Left renal pelvis (tissue), 4 donors: ENCODE measurements at regions not wholly inside any gene's neighbourhood (a gene's known extent, or its start where the extent isn't known, plus 50 kb on each side); places are given as distances from the start of the nearest gene placed in this dataset.
"Not testable (repeated sequence)": the region's sequence is repeated elsewhere in the genome, so short reads cannot be mapped to it uniquely, and the experiment has no call there.

Experiments
- DNase-seq, 4 donors: peaks; one replicate each; pipeline ENCODE4 v3.0.0-alpha.2; 2013; ENCODE audit warnings: low read depth in 4 of 4, low spot score in 3 of 4

DNA sequence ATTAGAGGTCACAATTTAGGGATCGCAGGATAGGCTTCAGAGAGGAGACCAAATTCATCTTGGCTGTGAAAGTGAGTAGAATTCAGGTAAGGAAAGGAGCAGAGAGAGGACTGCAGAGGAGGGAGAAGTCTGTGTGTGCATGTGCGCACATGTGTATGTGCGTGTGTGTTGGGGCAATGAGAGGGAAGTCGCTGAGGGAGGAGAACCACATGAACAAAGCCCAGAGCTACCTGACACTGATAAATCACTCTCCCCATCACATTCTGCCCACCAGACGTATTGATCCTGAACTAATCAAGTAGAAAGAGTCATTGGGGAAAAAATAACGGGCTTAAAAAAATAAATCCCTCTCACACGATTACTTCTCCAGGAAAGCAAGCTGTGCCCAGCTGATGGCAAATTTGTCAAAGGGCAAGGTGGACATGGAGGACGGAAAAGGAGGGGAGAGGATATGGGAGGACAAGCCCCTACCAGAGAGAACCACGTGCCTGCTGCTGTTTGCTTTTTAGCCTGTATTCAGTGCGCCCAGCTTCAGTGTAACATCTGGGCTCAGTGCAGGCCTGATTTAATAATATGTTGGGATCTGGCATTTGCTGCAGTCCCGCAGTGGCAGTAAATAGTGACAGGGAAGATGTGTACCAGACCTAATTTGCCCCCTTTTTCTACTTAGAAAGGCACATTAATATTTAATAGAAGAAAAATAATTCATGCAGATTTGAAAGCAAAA lies 307.5 kb downstream of the C1D start:
- DNase-seq: no peak

DNA sequence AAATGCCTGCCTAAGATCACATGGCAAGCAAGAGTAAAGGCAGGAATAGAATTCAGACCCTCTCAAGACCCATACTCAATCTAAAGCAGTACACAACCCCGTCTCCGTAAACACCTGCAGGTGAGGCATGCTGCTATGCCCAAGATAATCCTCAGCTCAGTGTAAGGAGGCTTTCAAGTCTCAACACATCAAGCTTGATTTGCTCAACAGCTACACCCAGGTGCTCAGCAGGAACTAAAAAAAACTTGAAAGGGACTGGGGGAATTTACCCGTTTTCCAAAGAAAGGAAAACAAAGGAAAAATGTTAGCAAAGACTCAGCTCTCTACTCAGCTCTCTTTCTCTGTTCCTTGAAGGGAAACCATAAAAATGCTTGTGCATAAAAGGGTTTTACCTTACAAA lies 301.8 kb downstream of the C1D start:
- no peak for DNase-seq

DNA sequence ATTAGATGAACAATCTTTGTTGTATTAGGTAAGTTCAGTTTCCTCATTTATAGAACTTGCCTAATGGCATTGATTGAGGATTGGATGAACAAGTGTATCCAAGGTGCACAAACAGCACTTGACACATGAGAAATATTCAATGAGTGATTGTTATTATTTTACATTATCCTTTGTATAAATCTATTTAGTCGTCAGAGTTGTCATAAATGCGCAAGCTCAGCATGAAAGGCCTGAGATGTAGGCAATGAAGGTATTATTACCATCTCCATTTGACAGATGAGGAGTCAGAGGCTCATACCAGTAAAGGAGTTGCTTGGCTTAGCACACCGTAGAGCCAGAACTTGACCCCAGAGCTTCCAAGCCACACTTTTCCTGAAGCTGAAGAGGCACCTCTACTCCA lies 291.4 kb downstream of the C1D start:
- DNase-seq: no peak

DNA sequence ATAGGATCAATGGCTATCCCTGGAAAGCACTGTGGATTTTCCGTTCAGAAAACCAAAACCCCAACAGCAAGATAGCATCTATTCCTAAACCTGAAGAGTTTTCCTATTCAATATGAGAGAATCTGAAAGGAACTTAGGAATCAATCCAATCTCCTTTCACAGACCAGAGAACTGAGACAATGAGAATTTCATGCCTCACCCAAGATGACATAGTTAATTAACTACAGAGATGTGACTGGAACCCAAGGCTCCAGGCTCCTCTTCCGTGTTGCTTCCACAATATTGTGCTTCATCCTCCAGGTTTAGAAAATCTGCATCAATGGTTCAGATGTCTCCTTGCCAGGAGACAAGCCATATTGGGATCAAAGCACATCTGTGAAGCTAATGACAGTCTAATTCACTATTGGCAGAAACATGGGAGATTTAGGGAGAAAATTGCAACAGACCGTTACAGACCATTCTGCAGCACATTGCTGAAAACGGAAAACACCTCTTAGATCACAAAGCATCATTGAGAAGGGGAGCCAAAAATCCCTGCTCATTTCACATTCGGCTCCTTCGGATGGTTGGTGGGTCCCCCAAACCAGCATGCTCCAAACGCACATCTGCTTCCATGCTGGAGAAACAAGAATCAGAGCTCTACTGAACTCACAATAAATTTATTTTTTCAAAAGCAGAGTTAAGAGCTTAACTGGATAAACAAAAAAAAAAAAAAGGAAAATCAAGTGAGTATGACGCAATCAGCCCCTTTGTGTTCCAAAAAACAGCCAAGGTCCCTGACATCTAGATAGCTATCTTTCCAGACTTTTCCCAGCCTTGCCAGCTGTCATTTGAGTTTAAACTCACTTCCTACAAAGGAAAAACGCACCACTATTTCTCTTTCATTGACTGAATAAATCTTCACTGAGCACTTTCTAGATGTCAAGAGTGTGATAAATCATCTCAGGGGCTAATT lies 290.3 kb downstream of the C1D start:
- peak in 3 of 4 donors; percentile 38 to 56 (median 45) for DNase-seq

DNA sequence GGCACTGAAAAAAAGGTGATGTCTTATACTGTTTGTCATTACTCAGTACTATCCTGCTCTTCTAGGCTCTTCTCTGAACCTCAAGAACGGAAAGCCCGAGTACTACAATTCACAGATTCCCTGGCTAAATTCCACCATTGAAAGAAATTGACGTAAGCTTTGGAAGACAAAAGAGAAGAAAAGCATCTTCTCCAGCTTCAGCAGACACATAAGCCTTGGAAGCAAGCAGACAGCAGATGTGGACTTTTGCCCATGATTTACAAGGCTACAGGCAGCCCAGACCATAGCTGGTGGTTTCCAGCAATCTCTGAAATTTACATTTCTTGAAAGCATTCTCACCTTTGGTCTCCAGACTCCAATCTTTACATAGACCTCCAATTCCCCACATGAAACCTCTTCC lies 289.0 kb downstream of the C1D start:
- DNase-seq: no peak

DNA sequence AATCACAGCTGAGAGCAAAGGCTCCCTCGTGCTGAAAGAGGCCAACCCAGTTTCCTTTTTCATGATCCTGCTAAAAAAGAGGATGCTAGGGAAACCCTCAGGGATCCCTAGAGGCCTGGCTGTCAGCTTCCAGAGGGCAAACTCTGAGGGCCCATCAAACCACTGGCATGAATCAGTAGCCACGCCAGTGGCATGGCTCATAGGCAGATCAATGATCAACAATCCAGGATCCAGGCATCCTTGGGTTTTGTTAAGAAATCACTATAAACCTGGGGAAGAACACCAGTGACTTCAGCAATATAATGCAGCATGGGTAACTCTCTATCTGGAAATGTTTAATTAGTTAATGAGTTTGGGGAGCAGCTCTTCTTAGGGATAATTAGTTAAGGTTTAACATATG lies 286.5 kb downstream of the C1D start:
- no peak for DNase-seq

DNA sequence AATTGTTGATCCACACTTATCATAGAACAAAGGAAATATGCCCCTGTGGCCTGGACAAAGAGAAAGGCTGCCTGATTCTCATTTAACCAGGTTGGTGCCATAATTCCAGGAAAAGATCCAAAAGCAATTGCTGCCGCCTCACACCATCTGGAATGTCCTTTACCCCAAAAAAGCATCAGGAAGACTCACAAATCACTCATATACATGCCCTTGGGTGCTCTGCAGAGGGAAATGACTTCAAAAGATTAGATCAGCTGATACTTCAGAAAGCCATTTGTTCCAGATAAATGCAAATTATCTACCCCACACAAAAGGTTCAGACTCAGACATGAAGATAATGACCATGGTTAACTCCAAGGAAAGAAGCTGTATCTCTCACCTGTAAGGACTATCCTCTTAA lies 285.8 kb downstream of the C1D start:
- DNase-seq: no peak

DNA sequence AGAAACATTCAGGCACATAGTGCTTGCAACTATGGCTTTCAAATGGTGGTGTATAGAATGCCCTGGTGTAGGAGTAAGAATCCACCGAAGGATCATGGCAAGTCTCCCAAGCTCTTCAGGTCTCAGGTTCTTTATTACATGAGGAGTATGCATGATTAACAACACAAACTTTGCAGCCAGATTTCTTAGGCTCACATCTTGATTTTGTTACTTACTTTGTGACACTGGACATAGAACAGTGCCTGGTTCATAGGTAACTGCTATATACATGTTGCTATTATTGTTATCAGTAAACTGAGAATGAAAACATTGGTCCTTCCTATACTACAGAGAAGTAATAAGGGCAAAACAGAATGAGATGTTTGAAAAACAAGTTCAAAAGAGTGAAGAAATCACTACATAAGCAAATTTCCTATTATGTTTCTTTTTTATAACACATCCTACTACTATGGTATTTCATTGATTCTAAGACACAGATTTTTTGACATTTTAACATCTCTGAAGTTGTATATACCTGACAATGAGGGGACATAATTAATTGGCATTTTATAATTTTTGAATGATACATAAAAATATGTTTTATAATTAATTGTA lies 284.9 kb downstream of the C1D start:
- no peak for DNase-seq

DNA sequence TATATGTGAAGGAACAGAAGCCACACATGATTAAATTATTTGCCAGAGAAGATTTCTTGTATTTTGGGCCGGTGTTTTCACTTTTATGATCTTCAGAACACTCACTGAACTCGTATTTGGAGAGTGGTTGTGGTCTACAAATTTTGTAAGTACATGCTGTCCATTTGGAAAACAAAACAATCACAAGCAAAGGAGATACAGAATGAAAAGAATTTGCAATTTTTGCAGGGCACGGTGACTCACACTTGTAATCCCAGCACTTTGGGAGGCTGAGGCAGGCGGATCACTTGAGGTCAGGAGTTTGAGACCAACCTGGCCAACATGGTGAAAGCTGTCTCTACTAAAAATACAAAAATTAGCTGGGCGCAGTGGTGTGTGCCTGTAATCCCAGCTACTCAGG lies 282.0 kb downstream of the C1D start:
- DNase-seq: not testable (repeated sequence)

DNA sequence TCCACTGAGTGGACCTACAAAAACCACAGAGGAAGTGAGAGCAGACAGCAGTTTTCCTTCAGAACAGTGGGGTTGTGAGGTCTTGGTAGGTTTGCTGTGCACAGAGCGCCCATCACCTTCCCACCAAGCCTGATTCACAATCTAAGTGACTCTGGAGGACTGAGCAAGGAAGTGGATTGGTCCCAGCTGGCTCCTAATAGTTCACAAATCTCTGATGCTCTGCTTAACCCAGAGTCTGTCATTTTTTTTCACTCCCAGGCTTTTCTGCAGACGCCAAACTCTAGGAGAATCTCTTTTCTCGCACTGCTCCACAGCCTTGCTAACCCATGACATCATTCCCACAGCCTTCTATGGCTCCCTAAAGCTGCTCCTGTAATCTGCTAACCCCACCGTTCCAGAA lies 280.4 kb downstream of the C1D start:
- peak in 1 of 4 donors; percentile 44 for DNase-seq

DNA sequence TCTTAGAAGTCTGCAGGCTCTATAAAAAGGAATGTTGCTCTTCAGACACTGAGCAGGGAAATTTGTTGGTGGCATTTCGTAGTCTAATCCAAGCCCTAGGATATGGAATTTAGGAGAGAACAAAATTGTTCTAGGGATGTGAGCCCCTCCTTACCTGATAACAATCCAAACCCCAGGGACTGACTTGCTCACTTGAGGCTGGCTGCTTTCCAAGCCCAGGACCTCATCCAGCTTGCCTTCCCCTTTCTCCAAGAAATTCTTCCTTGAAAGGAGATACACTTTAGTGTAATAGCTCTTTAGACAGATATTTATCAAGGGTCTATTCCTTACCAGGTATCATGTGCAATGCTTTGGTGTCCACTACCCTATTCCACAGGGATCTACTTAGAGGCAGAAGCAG lies 279.8 kb downstream of the C1D start:
- no peak for DNase-seq

DNA sequence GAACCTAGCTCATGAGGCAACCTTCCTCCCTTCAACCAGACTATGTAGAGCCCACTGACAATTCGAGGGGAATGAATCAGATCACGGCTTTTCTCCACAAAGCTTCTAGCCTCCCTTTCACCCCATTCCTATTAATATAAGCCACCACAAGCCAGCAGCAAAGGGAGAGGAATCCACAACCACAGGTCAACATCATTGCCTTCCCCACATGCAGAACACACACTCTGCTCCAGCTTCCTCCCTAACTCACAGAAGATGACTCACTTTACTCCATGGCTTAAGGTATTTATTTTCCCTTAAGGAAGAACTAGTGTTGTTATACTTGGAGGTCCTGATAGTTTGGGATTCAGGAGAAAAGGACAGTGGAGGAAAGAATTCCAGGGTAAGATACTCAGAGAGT lies 272.2 kb downstream of the C1D start:
- no peak for DNase-seq

DNA sequence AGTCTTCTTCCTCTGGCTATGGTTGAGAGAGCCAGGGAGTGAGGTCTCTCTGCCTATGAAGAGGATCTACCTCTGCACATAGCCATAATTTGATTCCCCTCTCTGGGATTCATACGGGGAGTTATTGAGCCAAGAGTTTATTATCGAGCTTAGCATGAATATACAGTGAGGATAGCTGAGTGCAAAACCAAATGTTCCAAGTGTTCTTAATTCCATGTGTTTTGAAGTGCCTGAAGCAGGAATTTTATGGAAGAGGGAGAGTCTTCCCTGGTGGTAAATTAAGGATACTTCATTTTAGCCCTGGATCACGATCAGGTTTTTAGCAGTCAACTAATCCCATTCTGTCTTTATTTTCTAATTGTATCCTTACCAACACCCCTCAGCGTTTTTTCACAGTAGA lies 270.6 kb downstream of the C1D start:
- DNase-seq: no peak

DNA sequence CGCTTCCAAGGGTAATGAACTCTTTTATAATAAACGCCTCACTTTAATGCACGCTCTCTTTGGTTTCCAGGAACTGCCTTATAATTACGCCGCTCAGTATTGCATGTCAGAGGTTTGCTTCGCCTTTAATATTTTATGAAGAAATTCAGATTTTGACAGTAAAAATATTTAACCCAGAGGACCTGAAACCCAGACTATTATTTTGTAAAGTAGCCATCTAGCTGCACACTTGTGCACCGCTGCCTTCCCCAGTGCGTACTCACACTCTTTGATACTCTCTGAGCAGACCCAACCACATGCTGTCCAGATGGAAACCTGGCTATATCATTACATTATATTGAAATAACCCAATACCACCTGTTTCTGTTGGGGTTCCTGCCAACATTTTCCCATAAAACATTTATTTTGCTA lies 270.1 kb downstream of the C1D start:
- no peak for DNase-seq

DNA sequence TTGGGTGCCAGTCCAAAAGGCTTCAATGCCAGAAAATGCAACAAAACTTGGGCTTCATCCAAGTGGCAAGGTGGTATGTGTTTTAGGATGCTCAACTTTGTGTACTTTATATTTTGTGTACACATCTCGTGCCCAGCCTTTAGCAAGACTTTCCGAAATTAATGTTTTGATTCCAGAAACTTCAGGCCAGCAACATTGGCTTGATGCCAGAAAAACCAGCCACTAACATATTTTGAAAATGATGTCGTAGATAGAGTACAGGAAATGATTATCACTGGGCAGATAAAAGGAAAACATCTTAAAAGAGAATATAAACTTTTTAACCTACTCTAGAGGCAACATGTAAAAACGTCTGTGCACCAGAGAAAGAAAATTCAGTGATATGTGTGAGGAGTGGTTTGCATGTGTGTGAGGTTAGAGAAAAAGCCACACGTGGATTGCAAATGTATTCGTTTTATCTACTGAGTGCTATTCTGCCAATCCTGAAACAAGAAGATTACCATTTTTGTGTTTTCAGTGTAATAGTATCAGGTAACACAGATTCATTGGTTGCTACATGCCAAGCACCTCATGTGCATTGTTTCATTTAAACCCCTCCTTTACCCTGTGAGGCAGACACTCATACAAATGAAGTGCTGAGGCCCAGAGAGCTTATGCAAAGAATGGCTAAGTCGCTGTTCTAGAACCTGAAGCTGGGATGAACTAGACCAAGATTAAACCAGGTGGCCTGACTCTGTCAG lies 264.8 kb downstream of the C1D start:
- DNase-seq: no peak

DNA sequence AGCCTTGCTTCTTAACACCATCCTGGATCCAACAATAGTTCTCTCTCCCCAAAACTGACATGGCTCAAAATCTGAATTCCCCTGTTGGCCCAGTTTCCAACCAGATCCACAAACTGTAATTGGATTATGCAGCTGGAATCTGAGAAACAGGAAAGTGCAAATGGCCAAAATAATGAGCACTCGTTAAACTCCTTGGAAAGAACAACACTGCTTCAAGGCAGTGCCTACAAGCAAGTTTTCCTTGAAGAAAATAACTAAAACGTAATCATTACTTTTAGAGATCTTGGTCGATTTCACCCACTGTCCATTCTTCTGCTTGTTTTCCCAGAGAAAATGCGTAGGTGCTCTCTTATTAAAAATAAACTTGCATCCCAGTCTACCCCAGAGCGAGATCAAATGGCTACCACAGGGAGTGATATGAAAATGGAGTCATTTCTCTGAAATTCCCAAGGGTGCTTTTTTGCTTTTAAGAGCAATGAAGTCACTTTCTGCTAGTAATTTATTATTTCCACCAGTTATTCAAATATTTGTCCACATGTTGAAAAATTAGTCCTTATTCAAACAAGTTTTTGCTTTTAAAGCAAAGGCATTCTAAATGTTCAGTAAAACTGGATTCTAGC lies 264.2 kb downstream of the C1D start:
- DNase-seq: no peak

DNA sequence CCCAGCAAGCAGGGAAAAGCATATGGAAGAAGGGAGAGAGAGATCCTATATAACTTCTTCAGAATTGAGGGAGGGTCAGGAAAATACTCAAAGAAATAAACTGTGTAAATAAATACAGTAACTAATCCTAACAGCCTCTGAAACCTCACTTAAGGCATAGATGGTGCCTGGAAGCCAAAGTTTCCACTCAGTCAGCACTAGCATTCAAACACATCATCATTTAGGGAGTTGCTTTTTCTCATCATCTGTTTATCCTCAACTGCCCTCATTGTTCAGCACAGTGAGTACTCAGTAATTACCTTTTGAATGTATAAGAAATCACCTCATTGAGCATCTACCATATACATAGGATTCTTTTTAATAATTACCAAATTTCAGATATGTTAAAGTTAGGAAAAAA lies 262.9 kb downstream of the C1D start:
- DNase-seq: no peak

DNA sequence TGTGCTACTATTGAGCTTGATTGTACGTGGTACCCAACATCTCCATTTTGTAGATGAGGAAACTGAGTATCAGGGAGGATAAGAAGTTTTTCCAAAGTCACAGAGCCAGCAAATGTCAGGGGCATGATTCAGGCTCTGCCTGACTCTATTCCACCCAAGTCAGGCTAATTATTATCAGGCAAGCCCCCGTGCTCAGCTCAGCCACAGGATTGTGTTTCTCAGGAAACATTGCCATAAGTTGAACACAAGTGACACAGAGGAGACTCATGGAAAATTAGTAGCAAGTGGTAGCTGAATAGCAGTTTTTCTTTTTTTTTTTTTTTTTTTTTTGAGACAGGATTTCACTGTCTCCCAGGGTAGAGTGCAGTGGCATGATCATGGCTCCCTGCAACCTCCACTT lies 260.5 kb downstream of the C1D start:
- DNase-seq: no peak

DNA sequence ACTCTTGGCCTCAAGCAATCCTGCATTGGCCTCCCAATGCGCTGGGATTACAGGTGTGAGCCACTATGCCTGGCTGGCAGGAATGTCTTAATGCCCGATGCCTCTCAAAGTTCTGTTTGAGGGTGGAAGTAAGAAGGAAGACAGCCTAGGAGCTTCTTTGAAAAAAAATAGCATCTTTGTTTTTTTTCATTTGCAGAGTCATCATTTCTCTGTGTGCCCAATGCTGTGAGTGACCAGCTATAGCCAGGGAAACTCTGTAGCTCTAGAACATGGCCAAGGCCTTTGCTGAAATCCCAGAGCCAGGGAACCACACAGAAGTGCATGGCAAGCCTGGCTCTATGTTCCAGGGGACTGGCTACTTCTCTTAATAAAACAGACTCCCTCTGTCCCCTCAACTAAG lies 260.0 kb downstream of the C1D start:
- DNase-seq: no peak

DNA sequence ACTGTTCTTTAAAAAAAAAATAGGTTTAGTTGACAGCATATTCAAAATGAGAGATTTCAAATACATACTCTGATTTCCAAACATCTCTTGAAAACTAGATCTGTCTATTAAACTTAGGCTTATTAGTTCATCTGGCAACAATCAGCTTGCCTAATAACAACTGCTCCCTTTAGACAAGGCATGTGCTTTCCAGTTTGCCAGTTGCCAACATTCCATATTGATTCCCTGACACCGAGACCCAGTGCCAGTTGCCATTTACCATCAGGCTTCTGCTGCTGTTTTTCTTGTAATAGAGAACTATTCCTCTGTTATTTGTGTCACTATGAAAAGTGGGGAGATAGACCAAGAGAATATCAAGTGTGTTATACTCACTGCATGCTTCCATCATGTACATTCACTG lies 256.0 kb downstream of the C1D start:
- no peak for DNase-seq

DNA sequence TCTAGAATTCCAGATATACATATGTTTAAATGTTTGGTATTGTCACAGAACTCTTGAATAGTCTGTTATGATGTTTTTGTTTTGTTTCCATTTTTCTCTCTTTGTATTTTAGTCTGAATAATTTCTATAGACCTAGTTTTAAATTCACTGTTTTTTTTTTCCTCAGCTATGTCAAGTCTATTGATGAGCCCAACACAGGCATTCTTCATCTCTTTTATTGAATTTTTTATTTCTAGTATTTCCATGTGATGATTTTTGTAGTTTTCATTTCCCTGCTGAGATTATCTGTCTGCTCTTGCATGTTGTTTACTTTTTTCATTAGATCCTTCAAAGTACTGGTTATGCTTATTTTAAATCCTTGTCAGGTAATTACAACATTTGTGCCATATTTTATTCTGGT lies 254.7 kb downstream of the C1D start:
- no peak for DNase-seq
